A673 (cell line): ENCODE measurements at regions not wholly inside any gene's neighbourhood (a gene's known extent, or its start where the extent isn't known, plus 50 kb on each side); places are given as distances from the start of the nearest gene placed in this dataset.

ENCODE experiments used
- BruUV-seq: library from RNA; stranded (reverse); fragments of 400-500 nt; replicated peaks from 2 replicates; lab custom pipeline; 2021; lab: Mats Ljungman, UMichigan
- CTCF ChIA-PET: fragments of 300-600 bp; sonication (Branson Sonifier 250); formaldehyde crosslinking; loops from one replicate; lab custom pipeline; 2022; ENCODE audit warnings: antibody characterized with exemption; lab: Charles Lee
- POLR2A ChIA-PET: fragments of 300-600 bp; sonication (Branson Sonifier 250); formaldehyde crosslinking; loops from one replicate; lab custom pipeline; 2022; ENCODE audit warnings: antibody characterized with exemption; ENCODE audit not compliant: low non-redundant PET; lab: Charles Lee
- DNase-seq: peaks from one replicate; pipeline ENCODE4 v3.0.0-alpha.2; 2015; ENCODE audit warnings: low spot score
- H3K27ac ChIP-seq: fragments of 200-600 bp; sonication (generic); 2 replicates; pipeline ENCODE4 v1.5.1; 2016; ENCODE audit warnings: mixed run types, low read depth, mild to moderate bottlenecking, mixed read lengths, antibody characterized with exemption, low read length; ENCODE audit not compliant: poor library complexity, severe bottlenecking
- H3K27me3 ChIP-seq: fragments of 200-600 bp; sonication (generic); replicated peaks from 2 replicates; pipeline ENCODE4 v1.6.1; 2017; ENCODE audit warnings: mixed run types, low read depth, mild to moderate bottlenecking, mixed read lengths, antibody characterized with exemption, low read length; ENCODE audit not compliant: insufficient read depth, poor library complexity
- H3K36me3 ChIP-seq: fragments of 200-600 bp; sonication (generic); 2 replicates; pipeline ENCODE4 v1.6.1; 2016; ENCODE audit warnings: mixed run types, mild to moderate bottlenecking, mixed read lengths, antibody characterized with exemption, low read length; ENCODE audit not compliant: insufficient read depth, poor library complexity, severe bottlenecking
- H3K4me1 ChIP-seq: fragments of 200-600 bp; sonication (generic); 2 replicates; pipeline ENCODE4 v1.6.1; 2017; ENCODE audit warnings: mixed run types, mild to moderate bottlenecking, mixed read lengths, antibody characterized with exemption, low read length; ENCODE audit not compliant: insufficient read depth, poor library complexity, severe bottlenecking
- H3K4me3 ChIP-seq: fragments of 200-600 bp; sonication (generic); 2 replicates; pipeline ENCODE4 v1.5.1; 2016; ENCODE audit warnings: low read depth, mixed run types, mild to moderate bottlenecking, mixed read lengths, low read length; ENCODE audit not compliant: poor library complexity, severe bottlenecking
- H3K9me3 ChIP-seq: fragments of 200-600 bp; sonication (generic); 2 replicates; pipeline ENCODE4 v1.6.1; 2016; ENCODE audit warnings: mixed run types, low read depth, mild to moderate bottlenecking, mixed read lengths, antibody characterized with exemption, low read length; ENCODE audit not compliant: poor library complexity, severe bottlenecking
- EZH2 ChIP-seq: fragments of 200-600 bp; sonication (generic); IDR thresholded peaks from 2 replicates; pipeline ENCODE4 v1.6.1; 2017; ENCODE audit warnings: borderline replicate concordance, low read depth, mild to moderate bottlenecking, mixed read lengths, antibody characterized with exemption, low read length; ENCODE audit not compliant: poor library complexity, severe bottlenecking
- intact Hi-C: fragments of 100-400 bp; cut with micrococcal nuclease; formaldehyde crosslinking; loops from one replicate; pipeline ENCODE4 v1.10.0; 2022; ENCODE audit not compliant: unreplicated experiment
- TF ChIP-seq, protein P1 (sequence below): fragments of 300-800, 200-600 bp; sonication (generic); conservative IDR thresholded peaks from 2 replicates; pipeline ENCODE4 v1.5.1; 2017; ENCODE audit warnings: low read depth, mild to moderate bottlenecking, antibody characterized with exemption, low read length, moderate library complexity, mixed read lengths

GRCh38 chr6:41411961-41412360 is 76.6 kb downstream of the NCR2 start:
- TF ChIP-seq, protein P1, sequence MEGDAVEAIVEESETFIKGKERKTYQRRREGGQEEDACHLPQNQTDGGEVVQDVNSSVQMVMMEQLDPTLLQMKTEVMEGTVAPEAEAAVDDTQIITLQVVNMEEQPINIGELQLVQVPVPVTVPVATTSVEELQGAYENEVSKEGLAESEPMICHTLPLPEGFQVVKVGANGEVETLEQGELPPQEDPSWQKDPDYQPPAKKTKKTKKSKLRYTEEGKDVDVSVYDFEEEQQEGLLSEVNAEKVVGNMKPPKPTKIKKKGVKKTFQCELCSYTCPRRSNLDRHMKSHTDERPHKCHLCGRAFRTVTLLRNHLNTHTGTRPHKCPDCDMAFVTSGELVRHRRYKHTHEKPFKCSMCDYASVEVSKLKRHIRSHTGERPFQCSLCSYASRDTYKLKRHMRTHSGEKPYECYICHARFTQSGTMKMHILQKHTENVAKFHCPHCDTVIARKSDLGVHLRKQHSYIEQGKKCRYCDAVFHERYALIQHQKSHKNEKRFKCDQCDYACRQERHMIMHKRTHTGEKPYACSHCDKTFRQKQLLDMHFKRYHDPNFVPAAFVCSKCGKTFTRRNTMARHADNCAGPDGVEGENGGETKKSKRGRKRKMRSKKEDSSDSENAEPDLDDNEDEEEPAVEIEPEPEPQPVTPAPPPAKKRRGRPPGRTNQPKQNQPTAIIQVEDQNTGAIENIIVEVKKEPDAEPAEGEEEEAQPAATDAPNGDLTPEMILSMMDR: no peak
- TF ChIP-seq EZH2: no peak
- H3K27me3 ChIP-seq: no peaks in the 10 kb centered on the region
- no peaks in the 10 kb centered on the region for H3K36me3 ChIP-seq
- POLR2A ChIA-PET: no interaction called here
- no TSS peak for BruUV-seq
- no peak overlapping the region for H3K4me3 ChIP-seq
- DNase-seq: no peak
- no peaks in the 10 kb centered on the region for H3K9me3 ChIP-seq
- CTCF ChIA-PET: no interaction called here
- intact Hi-C loops: no loop called here
- H3K27ac ChIP-seq: no peak overlapping the region
- H3K4me1 ChIP-seq: no peaks in the 10 kb centered on the region

GRCh38 chr6:41413250-41413649 is 77.8 kb downstream of the NCR2 start:
- Histone ChIP-seq H3K4me3 (no peak overlapping the region), H3K27me3 (no peaks in the 10 kb centered on the region), H3K9me3 (no peaks in the 10 kb centered on the region), H3K27ac (no peak overlapping the region), H3K36me3 (no peaks in the 10 kb centered on the region), H3K4me1 (no peaks in the 10 kb centered on the region)
- ChIA-PET CTCF (no interaction called here), POLR2A (no interaction called here)
- TF ChIP-seq EZH2: no peak
- TF ChIP-seq, protein P1: no peak
- DNase-seq: no peak
- no TSS peak for BruUV-seq
- intact Hi-C loops: no loop called here

GRCh38 chr6:41416501-41416837 is 81.1 kb downstream of the NCR2 start:
- POLR2A ChIA-PET: no interaction called here
- BruUV-seq: no TSS peak
- H3K27me3 ChIP-seq: no peaks in the 10 kb centered on the region

More at GRCh38 chr6:41416501-41416837, 81.1 kb downstream of the NCR2 start:
- no peaks in the 10 kb centered on the region for H3K4me1 ChIP-seq
- no peaks in the 10 kb centered on the region for H3K9me3 ChIP-seq
- H3K36me3 ChIP-seq: no peaks in the 10 kb centered on the region
- DNase-seq: no peak
- intact Hi-C loops: no loop called here
- TF ChIP-seq, protein P1: no peak
- TF ChIP-seq EZH2: no peak
- H3K4me3 ChIP-seq: no peak overlapping the region
- no peak overlapping the region for H3K27ac ChIP-seq
- CTCF ChIA-PET: interaction anchor here (0.7 kb wide), 1 partner anchor 48 kb away, joined by 4 read pairs; no protein-coding TSS in a partner anchor
